Caco-2 (cell line): ENCODE measurements at regions not wholly inside any gene's neighbourhood (a gene's known extent, or its start where the extent isn't known, plus 50 kb on each side); places are given as distances from the start of the nearest gene placed in this dataset.

ENCODE experiments used
- BruUV-seq: library from RNA; stranded (reverse); fragments of 400-500 nt; replicated peaks from 2 replicates; lab custom pipeline; 2021; lab: Mats Ljungman, UMichigan
- CTCF ChIA-PET: fragments of 300-600 bp; sonication (Branson Sonifier 250); formaldehyde crosslinking; loops from one replicate; lab custom pipeline; 2022; ENCODE audit warnings: antibody characterized with exemption; lab: Charles Lee
- POLR2A ChIA-PET: fragments of 300-600 bp; sonication (Branson Sonifier 250); formaldehyde crosslinking; loops from one replicate; lab custom pipeline; 2022; ENCODE audit warnings: antibody characterized with exemption; lab: Charles Lee
- DNase-seq, 2 experiments: peaks; one replicate each; pipeline versions ENCODE4 v3.0.0 to v3.0.0-alpha.2; 2020 to 2022
- H3K27me3 ChIP-seq: replicated peaks from 2 replicates; pipeline ENCODE4 v1.6.0; 2011; ENCODE audit warnings: low read length; ENCODE audit not compliant: control insufficient read depth, insufficient read depth
- H3K36me3 ChIP-seq: 2 replicates; pipeline ENCODE4 v1.5.1; 2011; ENCODE audit warnings: low read length; ENCODE audit not compliant: control insufficient read depth, insufficient read depth
- H3K4me1 ChIP-seq: fragments of 250-450 bp; sonication (Bioruptor Pico); 2 replicates; pipeline ENCODE4 v1.5.1; 2020; ENCODE audit warnings: mild to moderate bottlenecking
- H3K4me3 ChIP-seq: 2 replicates; pipeline ENCODE4 v1.5.1; 2011; ENCODE audit warnings: low read depth, mild to moderate bottlenecking, control low read depth, low read length
- H3K9me3 ChIP-seq: fragments of 250-450 bp; sonication (Bioruptor Pico); 2 replicates; pipeline ENCODE4 v1.5.1; 2020; ENCODE audit warnings: mild to moderate bottlenecking, moderate library complexity
- H3K27ac Mint-ChIP-seq: one replicate; pipeline ENCODE4 v1.8.0; 2022; ENCODE audit warnings: mixed read lengths; ENCODE audit not compliant: unreplicated experiment
- H3K27me3 Mint-ChIP-seq: one replicate; pipeline ENCODE4 v1.8.0; 2022; ENCODE audit warnings: mixed read lengths; ENCODE audit not compliant: insufficient read depth, unreplicated experiment
- H3K36me3 Mint-ChIP-seq: one replicate; pipeline ENCODE4 v1.8.0; 2022; ENCODE audit warnings: mild to moderate bottlenecking, mixed read lengths; ENCODE audit not compliant: insufficient read depth, unreplicated experiment
- H3K4me1 Mint-ChIP-seq: one replicate; pipeline ENCODE4 v1.8.0; 2022; ENCODE audit warnings: low read depth, mixed read lengths; ENCODE audit not compliant: unreplicated experiment
- H3K4me3 Mint-ChIP-seq: one replicate; pipeline ENCODE4 v1.8.0; 2022; ENCODE audit warnings: mild to moderate bottlenecking, moderate library complexity, mixed read lengths; ENCODE audit not compliant: unreplicated experiment
- H3K9me3 Mint-ChIP-seq: one replicate; pipeline ENCODE4 v1.8.0; 2022; ENCODE audit warnings: mixed read lengths; ENCODE audit not compliant: unreplicated experiment
- CTCF ChIP-seq, 2 experiments: fragments of 200-600 bp in 1 of 2; IDR thresholded peaks; 1 replicate in 1 of 2; 2 replicates in 1 of 2; pipeline versions ENCODE4 v1.5.1 to v1.8.0; 2011 to 2022; ENCODE audit warnings: antibody characterized with exemption in 1 of 2, control low read depth in 1 of 2, inconsistent platforms in 1 of 2, low read depth in 1 of 2, low read length in 1 of 2, mild to moderate bottlenecking in 1 of 2, moderate library complexity in 1 of 2; ENCODE audit not compliant: insufficient read depth in 1 of 2, severe bottlenecking in 1 of 2, unreplicated experiment in 1 of 2
- intact Hi-C: fragments of 100-400 bp; cut with micrococcal nuclease; formaldehyde crosslinking; loops from one replicate; pipeline ENCODE4 v1.10.0; 2022; ENCODE audit not compliant: unreplicated experiment

DNA sequence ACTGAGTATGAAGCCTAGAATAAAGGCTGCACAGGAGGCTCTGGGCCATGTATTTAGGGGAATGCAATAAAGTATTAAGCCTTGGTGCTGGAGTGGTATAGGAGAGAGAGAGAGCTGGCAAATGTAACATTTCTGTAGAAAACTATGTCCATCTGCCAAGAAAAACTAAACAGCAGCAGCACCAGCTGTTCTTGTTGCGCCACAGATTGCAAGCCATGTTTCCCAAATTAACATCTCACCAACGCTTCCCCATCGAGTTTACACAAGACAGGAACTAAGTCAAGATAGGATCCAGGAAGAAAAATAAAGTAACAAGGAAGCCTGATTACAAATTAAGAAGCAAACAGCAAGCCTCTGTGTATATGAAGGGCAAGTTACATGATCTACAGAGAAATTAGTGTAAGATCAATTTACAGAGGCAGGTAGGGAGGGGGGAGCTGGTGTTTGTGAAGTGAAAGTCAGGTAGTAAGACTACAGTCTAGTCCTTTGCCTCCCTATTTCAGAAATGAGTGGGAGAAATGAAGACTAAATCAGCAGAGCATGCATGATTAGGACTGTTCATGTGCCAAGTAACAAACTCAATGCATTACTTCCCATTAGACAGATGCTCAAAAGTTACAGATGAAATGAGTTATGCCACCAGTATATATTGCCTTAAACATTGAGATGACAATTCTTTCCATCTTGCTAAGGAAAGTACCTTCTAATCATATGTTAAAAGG is 900.5 kb downstream of the EPHA3 start:
- H3K27me3 Mint-ChIP-seq, result no peaks in the 10 kb centered on the region
- TF ChIP-seq CTCF (IDR thresholded peaks at IDR 0.05; ENCODE audit: insufficient read depth in 1 of 2, low read depth in 1 of 2, low read length in 1 of 2, severe bottlenecking in 1 of 2, unreplicated experiment in 1 of 2), result no peak
- intact Hi-C loops, result no loop called here
- ChIA-PET CTCF (no interaction called here), POLR2A (no interaction called here)
- no peak overlapping the region for H3K27ac Mint-ChIP-seq
- no peak overlapping the region for H3K4me3 Mint-ChIP-seq
- no peak for DNase-seq
- Histone ChIP-seq H3K36me3 (no peaks in the 10 kb centered on the region), H3K4me3 (no peak overlapping the region), H3K4me1 (peaks cover 5% of the 10 kb centered on the region; the same call in 1 of the 2 replicates), H3K27me3 (no peaks in the 10 kb centered on the region), H3K9me3 (no peaks in the 10 kb centered on the region)
- H3K4me1 Mint-ChIP-seq, result peaks cover 8% of the 10 kb centered on the region
- BruUV-seq, result no TSS peak
- H3K36me3 Mint-ChIP-seq, result no peaks in the 10 kb centered on the region
- H3K9me3 Mint-ChIP-seq, result no peaks in the 10 kb centered on the region

DNA sequence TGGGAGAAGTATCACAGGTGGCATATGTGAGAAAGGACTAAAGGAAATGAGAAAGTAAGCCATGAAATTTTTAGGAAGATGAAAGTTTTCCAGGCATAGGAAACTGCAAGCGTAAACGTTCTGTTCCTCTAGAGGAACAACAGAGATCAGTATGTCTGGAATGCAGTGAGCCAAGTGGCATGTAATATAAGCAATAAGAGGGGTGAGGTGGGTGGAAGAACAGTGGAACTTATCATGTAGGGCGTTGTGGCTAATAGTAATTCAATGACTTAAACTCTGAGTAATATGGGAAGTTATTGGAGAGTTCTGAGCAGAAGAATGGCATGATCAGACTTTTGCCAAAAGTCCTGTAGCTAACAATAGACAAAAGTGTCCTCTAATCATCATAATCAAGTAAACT is 902.9 kb downstream of the EPHA3 start:
- no peaks in the 10 kb centered on the region for H3K27me3 ChIP-seq
- H3K36me3 ChIP-seq, result no peaks in the 10 kb centered on the region
- Mint-ChIP-seq H3K9me3 (no peaks in the 10 kb centered on the region), H3K36me3 (no peaks in the 10 kb centered on the region), H3K4me1 (peaks cover 8% of the 10 kb centered on the region), H3K27me3 (no peaks in the 10 kb centered on the region), H3K27ac (no peak overlapping the region), H3K4me3 (no peak overlapping the region)
- H3K4me3 ChIP-seq, result no peak overlapping the region
- no peak for DNase-seq
- CTCF ChIA-PET, result no interaction called here
- no peaks in the 10 kb centered on the region for H3K9me3 ChIP-seq
- intact Hi-C loops, result loop anchor here (2.0 kb wide), 1 partner anchor 72 kb away; no protein-coding TSS in a partner anchor
- no peak for TF ChIP-seq CTCF (IDR thresholded peaks at IDR 0.05; ENCODE audit: insufficient read depth in 1 of 2, low read depth in 1 of 2, low read length in 1 of 2, severe bottlenecking in 1 of 2, unreplicated experiment in 1 of 2)
- POLR2A ChIA-PET, result no interaction called here
- peaks cover 5% of the 10 kb centered on the region; the same call in 1 of the 2 replicates for H3K4me1 ChIP-seq
- no TSS peak for BruUV-seq

GRCh38 chr3:90011131-90011530 is 903.7 kb downstream of the EPHA3 start:
- H3K9me3 Mint-ChIP-seq, result no peaks in the 10 kb centered on the region
- Histone ChIP-seq H3K9me3 (no peaks in the 10 kb centered on the region), H3K36me3 (no peaks in the 10 kb centered on the region), H3K27me3 (no peaks in the 10 kb centered on the region), H3K4me1 (peaks cover 5% of the 10 kb centered on the region; the same call in 1 of the 2 replicates), H3K4me3 (no peak overlapping the region)
- ChIA-PET CTCF (no interaction called here), POLR2A (no interaction called here)
- BruUV-seq, result no TSS peak
- H3K27me3 Mint-ChIP-seq, result no peaks in the 10 kb centered on the region
- no peak for TF ChIP-seq CTCF (IDR thresholded peaks at IDR 0.05; ENCODE audit: insufficient read depth in 1 of 2, low read depth in 1 of 2, low read length in 1 of 2, severe bottlenecking in 1 of 2, unreplicated experiment in 1 of 2)
- H3K4me3 Mint-ChIP-seq, result no peak overlapping the region
- peaks cover 8% of the 10 kb centered on the region for H3K4me1 Mint-ChIP-seq
- H3K36me3 Mint-ChIP-seq, result no peaks in the 10 kb centered on the region
- intact Hi-C loops, result loop anchor here (2.0 kb wide), 1 partner anchor 72 kb away; no protein-coding TSS in a partner anchor
- DNase-seq, result no peak
- no peak overlapping the region for H3K27ac Mint-ChIP-seq
